ENCODE measurements at regions not wholly inside any gene's neighbourhood (a gene's known extent, or its start where the extent isn't known, plus 50 kb on each side); places are given as distances from the start of the nearest gene placed in this dataset.
"Not testable (repeated sequence)": the region's sequence is repeated elsewhere in the genome, so short reads cannot be mapped to it uniquely, and the experiment has no call there.

- DNase-seq, result no peak
Observed at GRCh38 chr9:7615344-7615743, 184.2 kb downstream of the DMAC1 start.

- no peak for DNase-seq
Observed at GRCh38 chr9:7613931-7614330, 185.6 kb downstream of the DMAC1 start.

- no peak for DNase-seq
Observed at GRCh38 chr9:7608261-7608660, 191.3 kb downstream of the DMAC1 start.

- no peak for DNase-seq
Observed at GRCh38 chr9:7607421-7607820, 192.2 kb downstream of the DMAC1 start.

GRCh38 chr9:7606591-7606990 lies 193.0 kb downstream of the DMAC1 start:
- DNase-seq, result no peak

- DNase-seq, result no peak
Observed at GRCh38 chr9:7601739-7602138, 197.8 kb downstream of the DMAC1 start.

GRCh38 chr9:7597716-7598115 lies 201.9 kb downstream of the DMAC1 start:
- no peak for DNase-seq

- DNase-seq, result no peak
Observed at GRCh38 chr9:7592321-7593316, 207.0 kb downstream of the DMAC1 start.

GRCh38 chr9:7591501-7591900 lies 208.1 kb downstream of the DMAC1 start:
- no peak for DNase-seq

GRCh38 chr9:7580568-7580967 lies 219.0 kb downstream of the DMAC1 start:
- DNase-seq, result no peak

- DNase-seq, result no peak
Observed at GRCh38 chr9:7579351-7579750, 220.2 kb downstream of the DMAC1 start.

GRCh38 chr9:7578951-7579350 lies 220.6 kb downstream of the DMAC1 start:
- DNase-seq, result no peak

GRCh38 chr9:7570107-7570720 lies 229.4 kb downstream of the DMAC1 start:
- DNase-seq, result no peak

GRCh38 chr9:7567687-7568086 lies 231.9 kb downstream of the DMAC1 start:
- DNase-seq, result no peak

GRCh38 chr9:7561527-7562080 lies 238.0 kb downstream of the DMAC1 start:
- DNase-seq, result no peak

GRCh38 chr9:7560669-7561305 lies 238.8 kb downstream of the DMAC1 start:
- DNase-seq, result no peak

GRCh38 chr9:7554699-7555098 lies 244.9 kb downstream of the DMAC1 start:
- no peak for DNase-seq

- DNase-seq, result not testable (repeated sequence)
Observed at GRCh38 chr9:7552706-7553105, 246.9 kb downstream of the DMAC1 start.

- no peak for DNase-seq
Observed at GRCh38 chr9:7549249-7549648, 250.3 kb downstream of the DMAC1 start.

GRCh38 chr9:7546261-7546660 lies 253.3 kb downstream of the DMAC1 start:
- DNase-seq, result no peak

GRCh38 chr9:7545371-7546165 lies 254.0 kb downstream of the DMAC1 start:
- no peak for DNase-seq

- no peak for DNase-seq
Observed at GRCh38 chr9:7542693-7543092, 256.9 kb downstream of the DMAC1 start.

- DNase-seq, result no peak
Observed at GRCh38 chr9:7542126-7542525, 257.5 kb downstream of the DMAC1 start.
